ENCODE measurements at regions not wholly inside any gene's neighbourhood (a gene's known extent, or its start where the extent isn't known, plus 50 kb on each side); places are given as distances from the start of the nearest gene placed in this dataset.

- DNase-seq (ENCODE audit: low spot score), result no peak
Measured at GRCh38 chr13:73290844-73291243, 232.0 kb downstream of the KLF5 start.

- no peak for DNase-seq (ENCODE audit: low spot score)
Measured at GRCh38 chr13:73288596-73288995, 229.8 kb downstream of the KLF5 start.

- DNase-seq (ENCODE audit: low spot score), result no peak
Measured at GRCh38 chr13:73287831-73288230, 229.0 kb downstream of the KLF5 start.

- DNase-seq (ENCODE audit: low spot score), result no peak
Measured at GRCh38 chr13:73286942-73287620, 228.3 kb downstream of the KLF5 start.

GRCh38 chr13:73286177-73286576 is 227.4 kb downstream of the KLF5 start:
- DNase-seq (ENCODE audit: low spot score), result no peak

- no peak for DNase-seq (ENCODE audit: low spot score)
Measured at GRCh38 chr13:73284081-73284874, 225.5 kb downstream of the KLF5 start.

DNA sequence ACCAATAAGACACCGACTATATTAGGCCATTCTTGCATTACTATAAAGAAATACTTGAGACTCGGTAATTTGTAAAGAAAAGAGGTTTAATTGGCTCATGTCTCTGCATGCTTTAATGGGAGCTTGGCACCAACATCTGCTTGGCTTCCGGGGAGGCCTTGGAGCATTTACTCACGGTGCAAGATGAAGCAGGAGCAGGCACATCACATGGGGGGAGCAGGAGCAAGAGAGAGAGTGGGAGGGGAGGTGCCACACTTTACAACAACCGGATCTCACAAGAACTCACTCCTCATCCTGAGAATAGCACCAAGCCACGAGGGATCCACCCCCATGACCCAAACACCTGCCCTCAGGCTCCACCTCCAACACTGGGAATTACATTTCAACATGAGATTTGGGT is 224.8 kb downstream of the KLF5 start:
- no peak for DNase-seq (ENCODE audit: low spot score)

DNA sequence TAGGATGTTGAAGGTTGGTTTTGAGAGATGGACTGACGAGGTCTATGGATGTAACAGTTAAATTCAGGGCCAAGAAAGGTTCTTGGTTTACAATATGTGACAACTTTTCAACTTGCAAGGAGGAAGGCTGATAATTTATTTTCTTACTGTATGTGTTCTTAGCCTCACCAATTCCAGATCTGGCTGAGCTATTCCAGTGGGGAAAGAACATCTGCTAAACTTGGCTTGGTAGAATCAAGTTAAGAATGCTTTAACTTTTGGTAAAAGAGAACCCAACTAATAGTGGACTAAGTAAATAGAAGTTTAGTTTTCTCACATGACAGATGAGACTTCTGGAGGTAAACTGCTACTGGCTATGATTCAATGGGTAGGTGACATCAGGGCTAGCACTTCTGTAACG is 222.9 kb downstream of the KLF5 start:
- no peak for DNase-seq (ENCODE audit: low spot score)

DNA sequence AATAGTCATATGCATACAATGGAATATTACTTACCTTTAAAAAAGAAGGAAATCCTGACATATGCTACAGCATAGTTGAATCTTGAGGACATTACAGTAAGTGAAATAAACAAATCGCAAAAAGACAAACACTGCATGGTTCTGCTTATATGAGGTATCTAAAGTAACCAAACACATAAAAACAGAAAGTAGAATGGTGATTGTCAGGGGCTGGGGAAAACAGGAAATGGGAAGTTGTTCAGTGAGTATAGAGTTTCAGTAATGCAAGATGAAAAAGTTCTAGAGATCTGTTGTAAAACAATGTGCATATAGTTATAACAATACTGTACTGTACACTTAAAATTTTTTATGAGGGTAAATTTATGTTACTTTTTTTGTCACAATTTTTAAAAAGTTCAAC is 219.4 kb downstream of the KLF5 start:
- DNase-seq (ENCODE audit: low spot score), result no peak

GRCh38 chr13:73275163-73275562 is 216.4 kb downstream of the KLF5 start:
- no peak for DNase-seq (ENCODE audit: low spot score)

DNA sequence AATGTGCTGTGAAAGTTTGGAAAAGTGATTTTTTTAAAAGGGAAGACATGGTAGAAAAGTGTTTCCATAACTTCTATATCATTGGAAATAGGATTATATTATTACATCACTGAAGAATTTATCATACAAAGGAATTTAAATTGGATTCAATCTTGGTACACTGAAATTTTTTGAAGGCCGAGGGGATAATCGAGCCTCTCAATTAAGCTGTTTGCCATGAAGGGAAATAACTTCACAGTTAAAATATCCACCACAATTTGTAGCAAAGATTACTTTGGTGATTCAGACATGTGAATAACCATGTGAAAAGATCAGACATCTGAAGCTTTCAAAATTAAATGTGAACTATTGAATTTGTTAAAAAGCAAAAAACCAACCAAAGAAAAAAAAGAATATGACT is 215.3 kb downstream of the KLF5 start:
- no peak for DNase-seq (ENCODE audit: low spot score)

DNA sequence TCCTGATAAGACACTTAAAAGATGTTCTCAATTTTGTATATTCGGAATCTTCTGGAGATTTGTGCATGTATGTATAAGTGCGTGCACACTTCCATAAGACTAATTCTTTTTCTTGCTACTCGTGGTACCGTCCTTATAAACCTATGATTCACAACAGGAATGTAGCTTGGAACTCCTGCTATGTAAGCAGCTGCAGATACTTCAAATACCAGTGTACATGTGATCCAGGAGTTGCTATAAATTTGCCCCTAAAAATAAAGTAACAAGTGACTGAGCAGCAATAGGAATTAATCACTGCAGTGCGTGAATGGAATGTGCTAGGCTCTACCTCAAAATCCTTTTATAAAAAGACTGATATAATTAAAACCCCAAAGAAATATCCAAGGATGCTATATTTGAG is 214.9 kb downstream of the KLF5 start:
- no peak for DNase-seq (ENCODE audit: low spot score)

- DNase-seq (ENCODE audit: low spot score), result no peak
Measured at GRCh38 chr13:73273276-73273675, 214.5 kb downstream of the KLF5 start.

- DNase-seq (ENCODE audit: low spot score), result no peak
Measured at GRCh38 chr13:73272831-73273230, 214.0 kb downstream of the KLF5 start.

- DNase-seq (ENCODE audit: low spot score), result no peak
Measured at GRCh38 chr13:73268306-73268705, 209.5 kb downstream of the KLF5 start.

DNA sequence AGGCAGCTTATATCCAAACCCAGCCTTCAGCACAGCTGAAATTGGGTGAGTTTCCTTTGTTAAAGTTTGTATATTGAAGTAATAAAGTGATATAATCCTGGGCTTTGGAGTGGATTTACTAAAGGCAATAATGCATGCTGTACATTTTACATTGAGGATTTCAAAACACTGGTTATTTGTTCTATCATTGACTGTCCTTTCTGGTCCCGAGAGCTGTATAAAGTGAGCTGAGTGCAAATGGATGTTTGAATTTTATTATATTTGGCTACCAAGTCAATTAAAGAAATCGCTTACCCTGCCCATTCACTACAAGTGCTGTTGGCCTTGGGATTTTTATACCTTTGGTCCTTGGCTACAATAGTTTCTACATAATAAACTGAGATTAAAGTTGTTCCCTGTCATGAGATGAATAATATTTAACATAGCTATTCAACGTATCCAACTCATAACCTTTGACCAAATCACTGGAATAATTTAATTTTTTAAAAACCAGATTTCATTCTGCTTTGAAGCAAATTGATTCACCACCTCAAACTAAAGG is 207.9 kb downstream of the KLF5 start:
- DNase-seq (ENCODE audit: low spot score), result no peak

GRCh38 chr13:73262862-73263627 is 204.2 kb downstream of the KLF5 start:
- DNase-seq (ENCODE audit: low spot score), result no peak

DNA sequence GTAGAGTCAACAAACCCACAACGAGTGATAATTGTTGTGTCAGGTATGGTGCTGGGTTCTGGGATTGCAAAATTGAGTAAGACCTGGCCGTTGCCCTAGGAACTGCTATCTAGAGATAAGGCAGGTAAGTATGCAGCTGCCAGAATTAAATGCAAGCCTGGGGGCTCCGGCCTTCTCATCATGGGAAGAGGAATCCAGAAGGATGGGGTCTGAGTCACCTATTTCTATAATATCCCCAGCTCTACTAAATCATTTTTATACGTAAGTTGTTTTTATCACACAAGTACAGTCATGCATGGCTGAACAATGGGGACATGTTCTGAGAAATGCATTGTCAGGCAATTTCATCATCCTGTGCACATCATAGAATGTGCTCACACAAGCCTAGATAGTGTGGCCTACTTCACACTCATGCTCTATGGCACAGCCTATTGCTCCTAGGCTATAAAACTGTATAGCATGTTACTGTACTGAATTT is 203.0 kb downstream of the KLF5 start:
- DNase-seq (ENCODE audit: low spot score), result peak; percentile 52

GRCh38 chr13:73259061-73260017 is 200.5 kb downstream of the KLF5 start:
- no peak for DNase-seq (ENCODE audit: low spot score)

- DNase-seq (ENCODE audit: low spot score), result no peak
Measured at GRCh38 chr13:73258406-73258805, 199.6 kb downstream of the KLF5 start.

GRCh38 chr13:73254827-73255226 is 196.0 kb downstream of the KLF5 start:
- no peak for DNase-seq (ENCODE audit: low spot score)

All from SW480 (cell line).